ENCODE measurements at regions not wholly inside any gene's neighbourhood (a gene's known extent, or its start where the extent isn't known, plus 50 kb on each side); places are given as distances from the start of the nearest gene placed in this dataset.
"Not testable (repeated sequence)": the region's sequence is repeated elsewhere in the genome, so short reads cannot be mapped to it uniquely, and the experiment has no call there.

- ATAC-seq (ENCODE audit: low FRiP score); H3K27me3 ChIP-seq (ENCODE audit: control insufficient read depth in 1 of 2, insufficient read depth in 2 of 2, low read length in 1 of 2); H3K4me1 ChIP-seq (ENCODE audit: control insufficient read depth in 1 of 2, insufficient read depth in 2 of 2, low read length in 2 of 2); H3K4me3 ChIP-seq (ENCODE audit: low read length in 2 of 2); H3K36me3 ChIP-seq (ENCODE audit: control insufficient read depth in 1 of 2, insufficient read depth in 2 of 2, low read length in 1 of 2); intact Hi-C loops (cut with DNase I); H3K9me3 ChIP-seq (ENCODE audit: control insufficient read depth, low read length); H3K27ac ChIP-seq (ENCODE audit: low read depth in 1 of 2, low read length in 2 of 2); DNase-seq: not testable (repeated sequence)
- 85 to 88% methylated on average over 5 of the region's 5 CpGs for WGBS, 2 donors
These were observed 180.8 kb downstream of the ABCC12 start for GRCh38 chr16:47974971-47975370.

GRCh38 chr16:47973552-47973951 lies 182.2 kb downstream of the ABCC12 start:
- Histone ChIP-seq H3K36me3 (ENCODE audit: control insufficient read depth in 1 of 2, insufficient read depth in 2 of 2, low read length in 1 of 2) (no peaks in the 10 kb centered on the region), H3K9me3 (ENCODE audit: control insufficient read depth, low read length) (no peaks in the 10 kb centered on the region), H3K4me1 (ENCODE audit: control insufficient read depth in 1 of 2, insufficient read depth in 2 of 2, low read length in 2 of 2) (no peaks in the 10 kb centered on the region), H3K27me3 (ENCODE audit: control insufficient read depth in 1 of 2, insufficient read depth in 2 of 2, low read length in 1 of 2) (no peaks in the 10 kb centered on the region), H3K27ac (ENCODE audit: low read depth in 1 of 2, low read length in 2 of 2) (no peak overlapping the region), H3K4me3 (ENCODE audit: low read length in 2 of 2) (no peak overlapping the region)
- ATAC-seq (ENCODE audit: low FRiP score) (no peak), DNase-seq (no peak)
- 83 to 90% methylated on average over 7 of the region's 7 CpGs for WGBS, 2 donors
- intact Hi-C loops (cut with DNase I): no loop called here

DNA sequence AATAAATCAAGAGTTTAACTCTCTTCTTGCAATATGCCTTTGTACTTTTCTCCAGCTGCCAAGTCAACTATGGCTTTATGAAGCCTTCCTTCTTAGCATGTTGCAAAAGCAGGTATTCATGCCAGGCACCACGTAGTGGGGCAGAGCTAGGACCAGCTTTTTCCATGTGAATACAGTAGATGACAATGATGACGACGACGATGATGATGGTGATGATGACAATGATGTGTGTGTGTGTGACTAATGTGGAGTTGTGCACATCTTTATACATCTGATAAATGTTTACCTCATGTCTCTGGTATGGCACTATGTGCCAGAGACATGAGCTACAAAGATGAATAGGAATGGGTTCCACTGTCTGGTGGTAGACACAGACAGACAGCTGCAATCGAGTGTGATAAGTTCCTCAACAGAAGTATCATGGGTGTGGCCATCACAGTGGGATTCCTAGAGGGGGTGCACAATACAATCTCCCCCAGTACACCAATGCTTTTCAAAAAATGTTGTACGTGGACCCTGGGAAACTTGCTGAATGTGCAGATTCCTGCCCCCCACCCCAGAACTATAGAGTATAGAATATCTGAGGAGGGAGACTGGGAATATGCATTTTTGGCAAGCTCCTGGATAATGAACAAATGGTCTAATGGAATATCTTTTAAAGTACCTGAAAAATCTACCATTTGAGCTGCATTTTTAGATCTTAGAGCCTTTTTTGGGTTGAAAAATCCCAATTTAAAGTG lies 183.4 kb downstream of the ABCC12 start:
- H3K4me1 ChIP-seq (ENCODE audit: control insufficient read depth in 1 of 2, insufficient read depth in 2 of 2, low read length in 2 of 2): no peaks in the 10 kb centered on the region
- H3K36me3 ChIP-seq (ENCODE audit: control insufficient read depth in 1 of 2, insufficient read depth in 2 of 2, low read length in 1 of 2): no peaks in the 10 kb centered on the region
- no peak overlapping the region for H3K27ac ChIP-seq (ENCODE audit: low read depth in 1 of 2, low read length in 2 of 2)
- intact Hi-C loops (cut with DNase I): no loop called here
- no peaks in the 10 kb centered on the region for H3K27me3 ChIP-seq (ENCODE audit: control insufficient read depth in 1 of 2, insufficient read depth in 2 of 2, low read length in 1 of 2)
- 68 to 69% methylated on average over 6 of the region's 6 CpGs for WGBS, 2 donors
- DNase-seq (no peak), ATAC-seq (ENCODE audit: low FRiP score) (no peak)
- H3K4me3 ChIP-seq (ENCODE audit: low read length in 2 of 2): no peak overlapping the region
- H3K9me3 ChIP-seq (ENCODE audit: control insufficient read depth, low read length): no peaks in the 10 kb centered on the region

DNA sequence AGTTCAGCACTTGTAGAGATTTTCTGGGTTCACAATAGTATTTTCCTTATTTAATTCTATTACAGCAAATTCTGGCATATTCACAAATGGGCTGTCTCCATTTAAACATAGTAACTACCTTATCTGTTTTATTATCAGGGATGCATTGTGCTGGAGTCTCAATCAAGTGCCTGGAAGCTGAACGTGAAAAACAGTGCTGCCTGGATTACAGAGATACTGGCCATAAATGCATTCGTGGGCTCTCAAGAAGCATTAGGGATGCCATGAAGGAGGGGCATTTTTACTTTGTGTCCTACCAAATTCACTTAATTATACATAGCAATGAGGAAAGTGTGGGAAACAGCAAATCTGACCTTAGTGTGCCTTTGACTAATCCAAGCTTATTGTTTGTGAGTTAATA lies 184.6 kb downstream of the ABCC12 start:
- intact Hi-C loops (cut with DNase I): no loop called here
- Histone ChIP-seq H3K4me3 (ENCODE audit: low read length in 2 of 2) (no peak overlapping the region), H3K27me3 (ENCODE audit: control insufficient read depth in 1 of 2, insufficient read depth in 2 of 2, low read length in 1 of 2) (no peaks in the 10 kb centered on the region), H3K4me1 (ENCODE audit: control insufficient read depth in 1 of 2, insufficient read depth in 2 of 2, low read length in 2 of 2) (no peaks in the 10 kb centered on the region), H3K36me3 (ENCODE audit: control insufficient read depth in 1 of 2, insufficient read depth in 2 of 2, low read length in 1 of 2) (no peaks in the 10 kb centered on the region), H3K9me3 (ENCODE audit: control insufficient read depth, low read length) (no peaks in the 10 kb centered on the region), H3K27ac (ENCODE audit: low read depth in 1 of 2, low read length in 2 of 2) (no peak overlapping the region)
- DNase-seq: no peak
- ATAC-seq (ENCODE audit: low FRiP score): no peak
- WGBS, 2 donors: 52 to 55% methylated on average over 2 of the region's 2 CpGs

DNA sequence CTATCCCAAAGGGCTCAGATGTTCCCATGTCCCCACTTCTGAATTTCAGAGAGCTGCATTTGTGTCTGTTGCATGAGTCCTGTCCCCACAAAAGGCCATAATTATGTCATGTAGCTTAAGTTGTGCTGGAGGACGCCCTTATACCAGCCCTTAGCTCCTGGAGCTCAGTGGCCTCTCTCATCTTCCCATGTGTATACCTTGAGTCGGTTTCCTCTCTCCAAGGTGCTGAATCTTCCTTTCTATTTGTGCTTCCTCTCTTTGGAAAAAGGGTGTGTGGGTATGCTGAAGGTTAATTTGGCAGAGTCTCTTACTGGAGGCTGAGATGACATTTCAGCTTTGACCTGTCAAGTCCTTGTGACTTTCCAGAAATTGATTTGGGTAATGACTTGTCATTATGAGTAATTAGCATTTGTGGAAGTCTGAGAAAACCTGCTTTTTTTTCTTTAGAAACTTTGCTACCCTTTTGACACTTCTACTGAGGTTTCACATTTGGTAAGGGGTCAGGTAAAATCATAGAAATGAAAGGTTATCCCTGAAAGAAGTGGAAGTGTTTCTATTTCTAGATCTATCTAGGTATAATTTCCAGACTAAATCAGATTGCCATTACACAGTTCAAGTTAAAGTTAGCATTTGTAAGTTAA lies 185.4 kb downstream of the ABCC12 start:
- DNase-seq (no peak), ATAC-seq (ENCODE audit: low FRiP score) (no peak)
- Histone ChIP-seq H3K27me3 (ENCODE audit: control insufficient read depth in 1 of 2, insufficient read depth in 2 of 2, low read length in 1 of 2) (no peaks in the 10 kb centered on the region), H3K27ac (ENCODE audit: low read depth in 1 of 2, low read length in 2 of 2) (no peak overlapping the region), H3K4me3 (ENCODE audit: low read length in 2 of 2) (no peak overlapping the region), H3K36me3 (ENCODE audit: control insufficient read depth in 1 of 2, insufficient read depth in 2 of 2, low read length in 1 of 2) (no peaks in the 10 kb centered on the region), H3K9me3 (ENCODE audit: control insufficient read depth, low read length) (no peaks in the 10 kb centered on the region), H3K4me1 (ENCODE audit: control insufficient read depth in 1 of 2, insufficient read depth in 2 of 2, low read length in 2 of 2) (no peaks in the 10 kb centered on the region)
- WGBS, 2 donors: 0 to 7% methylated on average over 2 of the region's 2 CpGs
- intact Hi-C loops (cut with DNase I): no loop called here

DNA sequence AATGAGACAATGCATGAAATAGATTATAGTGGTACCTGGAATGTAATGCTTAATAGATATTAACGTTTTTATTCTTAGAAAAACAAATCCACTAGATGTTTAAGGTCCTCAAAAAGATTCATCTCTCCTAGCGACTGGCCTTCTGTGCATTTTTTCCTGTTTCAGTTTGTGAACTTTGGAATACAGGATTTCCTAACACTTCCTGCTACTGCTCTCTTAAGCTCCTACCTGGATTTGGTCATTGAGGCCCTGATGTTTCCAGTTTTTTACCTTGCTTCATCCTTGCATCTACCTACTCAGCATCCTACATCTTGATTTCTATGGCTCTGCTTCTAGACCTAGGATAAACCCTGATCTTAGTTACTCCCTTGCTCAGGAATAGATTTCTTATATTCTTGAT lies 188.4 kb downstream of the ABCC12 start:
- Histone ChIP-seq H3K9me3 (ENCODE audit: control insufficient read depth, low read length) (no peaks in the 10 kb centered on the region), H3K27me3 (ENCODE audit: control insufficient read depth in 1 of 2, insufficient read depth in 2 of 2, low read length in 1 of 2) (no peaks in the 10 kb centered on the region), H3K27ac (ENCODE audit: low read depth in 1 of 2, low read length in 2 of 2) (no peak overlapping the region), H3K36me3 (ENCODE audit: control insufficient read depth in 1 of 2, insufficient read depth in 2 of 2, low read length in 1 of 2) (no peaks in the 10 kb centered on the region), H3K4me3 (ENCODE audit: low read length in 2 of 2) (no peak overlapping the region), H3K4me1 (ENCODE audit: control insufficient read depth in 1 of 2, insufficient read depth in 2 of 2, low read length in 2 of 2) (no peaks in the 10 kb centered on the region)
- no peak for ATAC-seq (ENCODE audit: low FRiP score)
- DNase-seq: no peak
- intact Hi-C loops (cut with DNase I): no loop called here
- WGBS, 2 donors: 41 to 47% methylated on average over 2 of the region's 2 CpGs

DNA sequence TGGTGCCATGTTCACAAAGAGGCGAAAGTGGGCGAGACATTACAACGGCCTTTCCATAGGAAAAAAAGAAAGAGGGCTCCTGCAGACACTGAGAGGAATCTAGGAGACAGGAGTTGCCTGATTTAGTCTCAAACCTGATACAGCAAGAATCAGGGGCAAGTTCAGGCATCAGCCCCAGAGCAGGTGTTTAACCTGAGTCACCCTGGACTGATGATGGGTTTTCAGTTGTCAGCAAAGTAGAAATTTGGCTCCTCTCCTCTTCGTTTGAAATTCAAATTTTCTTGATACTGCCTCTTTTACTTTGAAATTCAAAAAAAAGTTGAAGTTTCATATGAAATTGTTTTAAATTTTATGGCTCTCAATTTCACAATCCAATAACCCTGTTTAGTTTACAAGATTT lies 189.5 kb downstream of the ABCC12 start:
- ATAC-seq (ENCODE audit: low FRiP score): no peak
- no peaks in the 10 kb centered on the region for H3K27me3 ChIP-seq (ENCODE audit: control insufficient read depth in 1 of 2, insufficient read depth in 2 of 2, low read length in 1 of 2)
- DNase-seq: no peak
- 75 to 79% methylated on average over 4 of the region's 4 CpGs for WGBS, 2 donors
- H3K4me3 ChIP-seq (ENCODE audit: low read length in 2 of 2): no peak overlapping the region
- intact Hi-C loops (cut with DNase I): no loop called here
- no peaks in the 10 kb centered on the region for H3K36me3 ChIP-seq (ENCODE audit: control insufficient read depth in 1 of 2, insufficient read depth in 2 of 2, low read length in 1 of 2)
- no peaks in the 10 kb centered on the region for H3K9me3 ChIP-seq (ENCODE audit: control insufficient read depth, low read length)
- H3K27ac ChIP-seq (ENCODE audit: low read depth in 1 of 2, low read length in 2 of 2): no peak overlapping the region
- H3K4me1 ChIP-seq (ENCODE audit: control insufficient read depth in 1 of 2, insufficient read depth in 2 of 2, low read length in 2 of 2): no peaks in the 10 kb centered on the region

GRCh38 chr16:47965439-47965838 lies 190.4 kb downstream of the ABCC12 start:
- Histone ChIP-seq H3K27me3 (ENCODE audit: control insufficient read depth in 1 of 2, insufficient read depth in 2 of 2, low read length in 1 of 2) (no peaks in the 10 kb centered on the region), H3K4me3 (ENCODE audit: low read length in 2 of 2) (no peak overlapping the region), H3K4me1 (ENCODE audit: control insufficient read depth in 1 of 2, insufficient read depth in 2 of 2, low read length in 2 of 2) (no peaks in the 10 kb centered on the region), H3K36me3 (ENCODE audit: control insufficient read depth in 1 of 2, insufficient read depth in 2 of 2, low read length in 1 of 2) (no peaks in the 10 kb centered on the region), H3K9me3 (ENCODE audit: control insufficient read depth, low read length) (no peaks in the 10 kb centered on the region), H3K27ac (ENCODE audit: low read depth in 1 of 2, low read length in 2 of 2) (no peak overlapping the region)
- WGBS, 2 donors: 12 to 15% methylated on average over 2 of the region's 2 CpGs
- intact Hi-C loops (cut with DNase I): no loop called here
- ATAC-seq (ENCODE audit: low FRiP score): no peak
- no peak for DNase-seq

GRCh38 chr16:47958726-47959125 lies 197.1 kb downstream of the ABCC12 start:
- intact Hi-C loops (cut with DNase I): no loop called here
- H3K27ac ChIP-seq (ENCODE audit: low read depth in 1 of 2, low read length in 2 of 2): no peak overlapping the region
- no peaks in the 10 kb centered on the region for H3K4me1 ChIP-seq (ENCODE audit: control insufficient read depth in 1 of 2, insufficient read depth in 2 of 2, low read length in 2 of 2)
- H3K9me3 ChIP-seq (ENCODE audit: control insufficient read depth, low read length): no peaks in the 10 kb centered on the region
- WGBS, 2 donors: 78 to 80% methylated on average over 5 of the region's 5 CpGs
- no peak for ATAC-seq (ENCODE audit: low FRiP score)
- no peak overlapping the region for H3K4me3 ChIP-seq (ENCODE audit: low read length in 2 of 2)
- no peaks in the 10 kb centered on the region for H3K27me3 ChIP-seq (ENCODE audit: control insufficient read depth in 1 of 2, insufficient read depth in 2 of 2, low read length in 1 of 2)
- H3K36me3 ChIP-seq (ENCODE audit: control insufficient read depth in 1 of 2, insufficient read depth in 2 of 2, low read length in 1 of 2): no peaks in the 10 kb centered on the region
- DNase-seq: no peak

All from aorta (tissue), 5 donors.